Loucy (cell line): ENCODE measurements at regions not wholly inside any gene's neighbourhood (a gene's known extent, or its start where the extent isn't known, plus 50 kb on each side); places are given as distances from the start of the nearest gene placed in this dataset.
A peak's percentile ranks its signal among the peaks of the same experiment; 100 is the strongest.

ENCODE experiments used
- H2AFZ ChIP-seq: fragments of 200-600 bp; sonication (generic); 2 replicates; pipeline ENCODE4 v1.6.0; 2016; ENCODE audit warnings: antibody characterized with exemption, mild to moderate bottlenecking, low read length, moderate library complexity
- H3F3A ChIP-seq: fragments of 200-600 bp; 2 replicates; pipeline ENCODE4 v1.6.0; 2016; ENCODE audit warnings: antibody characterized with exemption, low read depth, mild to moderate bottlenecking
- H3K27me3 ChIP-seq: fragments of 200-600 bp; sonication (generic); 2 replicates; pipeline ENCODE4 v1.6.1; 2014; ENCODE audit warnings: low read length, mild to moderate bottlenecking; ENCODE audit not compliant: insufficient read depth, poor library complexity, severe bottlenecking
- H3K36me3 ChIP-seq: fragments of 200-600 bp; sonication (generic); 2 replicates; pipeline ENCODE4 v1.6.1; 2016; ENCODE audit warnings: low read length; ENCODE audit not compliant: insufficient read depth
- H3K4me1 ChIP-seq: fragments of 200-600 bp; sonication (generic); 2 replicates; pipeline ENCODE4 v1.5.1; 2014; ENCODE audit warnings: low read length, mild to moderate bottlenecking; ENCODE audit not compliant: insufficient read depth, poor library complexity, severe bottlenecking
- H3K4me2 ChIP-seq: fragments of 200-600 bp; sonication (generic); 2 replicates; pipeline ENCODE4 v1.6.0; 2014; ENCODE audit warnings: antibody characterized with exemption, low read length, low read depth, mild to moderate bottlenecking; ENCODE audit not compliant: poor library complexity, severe bottlenecking
- H3K4me3 ChIP-seq: fragments of 200-600 bp; sonication (generic); 2 replicates; pipeline ENCODE4 v1.5.1; 2014; ENCODE audit warnings: low read length, mild to moderate bottlenecking, mixed read lengths; ENCODE audit not compliant: poor library complexity, severe bottlenecking
- H3K79me2 ChIP-seq: fragments of 200-600 bp; sonication (generic); 2 replicates; pipeline ENCODE4 v1.6.1; 2014; ENCODE audit warnings: low read length; ENCODE audit not compliant: insufficient read depth
- H3K9ac ChIP-seq: fragments of 200-600 bp; sonication (generic); 2 replicates; pipeline ENCODE4 v1.6.0; 2014; ENCODE audit warnings: mild to moderate bottlenecking, low read depth, low read length, moderate library complexity; ENCODE audit not compliant: poor library complexity, severe bottlenecking
- H3K9me2 ChIP-seq: fragments of 200-600 bp; sonication (generic); replicated peaks from 2 replicates; pipeline ENCODE4 v1.6.1; 2016; ENCODE audit warnings: low read depth, low read length, mixed read lengths
- H3K9me3 ChIP-seq: fragments of 200-600 bp; sonication (generic); 2 replicates; pipeline ENCODE4 v1.6.1; 2014; ENCODE audit warnings: mild to moderate bottlenecking, antibody characterized with exemption, low read length, low read depth; ENCODE audit not compliant: insufficient read depth
- H4K20me1 ChIP-seq: fragments of 200-600 bp; sonication (generic); 2 replicates; pipeline ENCODE4 v1.6.0; 2014; ENCODE audit warnings: antibody characterized with exemption, low read length, mild to moderate bottlenecking; ENCODE audit not compliant: insufficient read depth, poor library complexity, severe bottlenecking
- CTCF ChIP-seq: fragments of 200-600 bp; sonication (generic); conservative IDR thresholded peaks from 2 replicates; pipeline ENCODE4 v1.5.1; 2014; ENCODE audit warnings: mild to moderate bottlenecking, antibody characterized with exemption, low read length
- EZH2phosphoT487 ChIP-seq: fragments of 200-600 bp; IDR thresholded peaks from 2 replicates; pipeline ENCODE4 v1.6.1; 2018; ENCODE audit warnings: antibody characterized with exemption, mild to moderate bottlenecking, moderate library complexity, borderline replicate concordance

GRCh38 chrX:128106630-128107029 is 54.4 kb upstream of the ACTRT1 start:
- H3K9me3 ChIP-seq: no peaks in the 10 kb centered on the region
- no peak overlapping the region for H2AFZ ChIP-seq
- no peaks in the 10 kb centered on the region for H3K9me2 ChIP-seq
- H4K20me1 ChIP-seq: no peaks in the 10 kb centered on the region
- H3K27me3 ChIP-seq: no peaks in the 10 kb centered on the region
- H3K79me2 ChIP-seq: no peaks in the 10 kb centered on the region
- H3K4me2 ChIP-seq: no peak overlapping the region
- TF ChIP-seq EZH2phosphoT487: no peak
- TF ChIP-seq CTCF: peak; percentile 52
- H3K9ac ChIP-seq: no peak overlapping the region
- no peaks in the 10 kb centered on the region for H3K4me1 ChIP-seq
- H3K36me3 ChIP-seq: no peaks in the 10 kb centered on the region
- H3F3A ChIP-seq: no peaks in the 10 kb centered on the region
- no peak overlapping the region for H3K4me3 ChIP-seq

- no peaks in the 10 kb centered on the region for H3K27me3 ChIP-seq
- TF ChIP-seq EZH2phosphoT487: no peak
- no peak for TF ChIP-seq CTCF
Measured at GRCh38 chrX:128105659-128106058, 53.5 kb upstream of the ACTRT1 start.

More at GRCh38 chrX:128105659-128106058, 53.5 kb upstream of the ACTRT1 start:
- no peaks in the 10 kb centered on the region for H3K79me2 ChIP-seq
- no peak overlapping the region for H3K9ac ChIP-seq
- H3K9me3 ChIP-seq: no peaks in the 10 kb centered on the region
- H3F3A ChIP-seq: no peaks in the 10 kb centered on the region
- no peaks in the 10 kb centered on the region for H3K36me3 ChIP-seq
- H3K4me3 ChIP-seq: no peak overlapping the region
- H3K4me1 ChIP-seq: no peaks in the 10 kb centered on the region
- no peaks in the 10 kb centered on the region for H3K9me2 ChIP-seq
- no peak overlapping the region for H3K4me2 ChIP-seq
- H2AFZ ChIP-seq: no peak overlapping the region
- H4K20me1 ChIP-seq: no peaks in the 10 kb centered on the region
